H1 (cell line): ENCODE measurements at regions not wholly inside any gene's neighbourhood (a gene's known extent, or its start where the extent isn't known, plus 50 kb on each side); places are given as distances from the start of the nearest gene placed in this dataset.

Experiments used
- CTCF ChIA-PET: fragments of 300-600 bp; sonication (Branson Sonifier 250); formaldehyde crosslinking; loops from one replicate; lab custom pipeline; 2021; ENCODE audit not compliant: partially characterized antibody; lab: Charles Lee
- POLR2A ChIA-PET: fragments of 300-600 bp; sonication (Branson Sonifier 250); formaldehyde crosslinking; loops from one replicate; lab custom pipeline; 2021; ENCODE audit warnings: inconsistent platforms; ENCODE audit not compliant: partially characterized antibody; lab: Charles Lee
- DNase-seq, 2 experiments: peaks; one replicate each; pipeline versions ENCODE4 v3.0.0 to v3.0.0-alpha.2; 2010 to 2022; ENCODE audit warnings: low spot score in 2 of 2, low read depth in 1 of 2, mixed read lengths in 1 of 2
- FAIRE-seq: peaks from 2 replicates; lab custom pipeline; 2011; peaks lifted over from hg19 to GRCh38; lab: Jason Lieb, UNC
- H2AFZ ChIP-seq: 2 replicates; pipeline ENCODE4 v1.8.1; 2012; ENCODE audit warnings: low read length, inconsistent platforms
- H2AK5ac ChIP-seq: 2 replicates; pipeline ENCODE4 v1.6.1; 2013; ENCODE audit warnings: low read depth, low read length
- H2BK120ac ChIP-seq: replicated peaks from 2 replicates; pipeline ENCODE3; 2013; ENCODE audit warnings: low read depth, low read length, inconsistent platforms
- H2BK12ac ChIP-seq: 2 replicates; pipeline ENCODE4 v1.6.1; 2013; ENCODE audit warnings: low read depth, low read length
- H2BK15ac ChIP-seq: 2 replicates; pipeline ENCODE4 v1.6.1; 2013; ENCODE audit warnings: low read length
- H2BK20ac ChIP-seq: 2 replicates; pipeline ENCODE4 v1.6.1; 2013; ENCODE audit warnings: low read length
- H2BK5ac ChIP-seq: 2 replicates; pipeline ENCODE4 v1.6.1; 2013; ENCODE audit warnings: low read depth, low read length
- H3K14ac ChIP-seq: 2 replicates; pipeline ENCODE4 v1.6.1; 2013; ENCODE audit warnings: inconsistent platforms; ENCODE audit not compliant: insufficient read length
- H3K18ac ChIP-seq: 2 replicates; pipeline ENCODE4 v1.6.1; 2013; ENCODE audit warnings: low read length; ENCODE audit errors: extremely low read depth
- H3K23ac ChIP-seq: 2 replicates; pipeline ENCODE4 v1.6.1; 2013; ENCODE audit warnings: inconsistent platforms; ENCODE audit not compliant: insufficient read length
- H3K23me2 ChIP-seq: 2 replicates; pipeline ENCODE4 v1.6.1; 2013; ENCODE audit warnings: low read depth, low read length
- H3K27ac ChIP-seq: 2 replicates; pipeline ENCODE4 v1.6.1; 2011; ENCODE audit warnings: low read depth, low read length, inconsistent platforms
- H3K27me3 ChIP-seq, 4 experiments: replicated peaks in 1 of 4; 1 replicate in 1 of 4; 2 replicates in 3 of 4; pipeline versions ENCODE4 v1.6.1 to v1.8.1; 2011 to 2013; ENCODE audit warnings: low read length in 3 of 4, mild to moderate bottlenecking in 3 of 4, inconsistent platforms in 2 of 4, mixed read lengths in 2 of 4, moderate library complexity in 1 of 4; ENCODE audit not compliant: control insufficient read depth in 3 of 4, insufficient read depth in 3 of 4; ENCODE audit errors: extremely low read depth in 1 of 4
- H3K36me3 ChIP-seq, 4 experiments: 2 replicates each; pipeline versions ENCODE4 v1.6.1 to v1.8.1; 2011 to 2013; ENCODE audit warnings: mild to moderate bottlenecking in 4 of 4, low read length in 3 of 4, moderate library complexity in 2 of 4, control low read depth in 1 of 4, inconsistent platforms in 1 of 4; ENCODE audit not compliant: insufficient read depth in 4 of 4, control insufficient read depth in 2 of 4
- H3K4ac ChIP-seq: replicated peaks from 2 replicates; pipeline ENCODE3; 2013; ENCODE audit warnings: low read length, low read depth, mixed read lengths, inconsistent platforms; ENCODE audit not compliant: insufficient read length
- H3K4me1 ChIP-seq, 4 experiments: replicated peaks in 1 of 4; 1 replicate in 1 of 4; 2 replicates in 3 of 4; pipeline versions ENCODE4 v1.6.1 to v1.8.1; 2011 to 2013; ENCODE audit warnings: low read length in 3 of 4, inconsistent platforms in 2 of 4, mixed read lengths in 1 of 4; ENCODE audit not compliant: insufficient read depth in 4 of 4, control insufficient read depth in 3 of 4
- H3K4me2 ChIP-seq, 2 experiments: 2 replicates each; pipeline versions ENCODE4 v1.6.1 to v1.8.1; 2011 to 2013; ENCODE audit warnings: low read depth in 2 of 2, low read length in 2 of 2, control low read depth in 1 of 2, inconsistent platforms in 1 of 2, mild to moderate bottlenecking in 1 of 2; ENCODE audit not compliant: insufficient read depth in 1 of 2
- H3K4me3 ChIP-seq, 4 experiments: fragments of 200-600, 300-600 bp in 1 of 4; sonication (generic), shearing (Covaris generic), sonication (Bioruptor Twin) in 1 of 4; 2 replicates each; pipeline versions ENCODE4 v1.5.1 to v1.8.1; 2011 to 2016; ENCODE audit warnings: low read length in 4 of 4, low read depth in 3 of 4, control low read depth in 2 of 4, inconsistent platforms in 2 of 4, mild to moderate bottlenecking in 2 of 4, mixed read lengths in 1 of 4, moderate library complexity in 1 of 4; ENCODE audit not compliant: insufficient read depth in 2 of 4; ENCODE audit errors: extremely low read depth in 1 of 4
- H3K56ac ChIP-seq: replicated peaks from 2 replicates; pipeline ENCODE3; 2013; ENCODE audit warnings: low read depth, mild to moderate bottlenecking, mixed read lengths, low read length, inconsistent platforms; ENCODE audit not compliant: insufficient read length
- H3K79me1 ChIP-seq: 2 replicates; pipeline ENCODE4 v1.6.1; 2013; ENCODE audit warnings: low read depth, low read length, control low read depth
- H3K79me2 ChIP-seq, 2 experiments: 2 replicates each; pipeline versions ENCODE4 v1.6.1 to v1.8.1; 2012 to 2013; ENCODE audit warnings: low read length in 2 of 2, mild to moderate bottlenecking in 2 of 2, inconsistent platforms in 1 of 2; ENCODE audit not compliant: insufficient read depth in 2 of 2, control insufficient read depth in 1 of 2
- H3K9ac ChIP-seq, 4 experiments: replicated peaks in 1 of 4; 1 replicate in 1 of 4; 2 replicates in 3 of 4; pipeline versions ENCODE4 v1.6.1 to v1.8.1; 2011 to 2013; ENCODE audit warnings: low read depth in 3 of 4, low read length in 3 of 4, control low read depth in 2 of 4, mild to moderate bottlenecking in 2 of 4, moderate library complexity in 2 of 4, inconsistent platforms in 1 of 4; ENCODE audit errors: extremely low read depth in 1 of 4
- H3K9me3 ChIP-seq, 2 experiments: 2 replicates each; pipeline versions ENCODE4 v1.6.1 to v1.8.1; 2012 to 2013; ENCODE audit warnings: mild to moderate bottlenecking in 2 of 2, moderate library complexity in 2 of 2, control low read depth in 1 of 2, inconsistent platforms in 1 of 2, low read depth in 1 of 2, low read length in 1 of 2, mixed read lengths in 1 of 2; ENCODE audit not compliant: insufficient read depth in 2 of 2
- H4K20me1 ChIP-seq, 2 experiments: replicated peaks in 1 of 2; 2 replicates each; pipeline versions ENCODE3 to v1.8.1; 2011 to 2013; ENCODE audit warnings: inconsistent platforms in 2 of 2, low read length in 2 of 2, mild to moderate bottlenecking in 1 of 2; ENCODE audit not compliant: insufficient read depth in 2 of 2, control insufficient read depth in 1 of 2
- H4K5ac ChIP-seq: 2 replicates; pipeline ENCODE4 v1.6.1; 2013; ENCODE audit warnings: low read length, low read depth, mixed read lengths, inconsistent platforms; ENCODE audit not compliant: insufficient read length
- H4K8ac ChIP-seq: 2 replicates; pipeline ENCODE4 v1.8.0; 2013; ENCODE audit warnings: mild to moderate bottlenecking, moderate library complexity, low read length, inconsistent platforms; ENCODE audit not compliant: insufficient read depth; ENCODE audit errors: extremely low read depth
- H4K91ac ChIP-seq: replicated peaks from 2 replicates; pipeline ENCODE3; 2013; ENCODE audit warnings: low read length, mixed read lengths, inconsistent platforms; ENCODE audit not compliant: insufficient read length
- CBX8 ChIP-seq: fragments of 300-800, 300-1000 bp; sonication (generic); IDR thresholded peaks from 2 replicates; pipeline ENCODE4 v1.7.1; 2016; ENCODE audit warnings: low read depth, low read length, borderline replicate concordance
- EP300 ChIP-seq, 2 experiments: IDR thresholded peaks; 1 replicate in 1 of 2; 2 replicates in 1 of 2; pipeline ENCODE4 v1.6.1; 2011 to 2012; ENCODE audit warnings: low read depth in 2 of 2, low read length in 2 of 2, mild to moderate bottlenecking in 2 of 2, borderline replicate concordance in 1 of 2, inconsistent platforms in 1 of 2, moderate library complexity in 1 of 2
- NANOG ChIP-seq: IDR thresholded peaks from 2 replicates; pipeline ENCODE4 v1.6.1; 2011; ENCODE audit warnings: low read length, low read depth, mild to moderate bottlenecking, inconsistent platforms; ENCODE audit not compliant: insufficient read depth, poor library complexity, severe bottlenecking
- POLR2AphosphoS5 ChIP-seq: IDR thresholded peaks from 2 replicates; pipeline ENCODE4 v1.6.1; 2011; ENCODE audit warnings: low read depth, low read length
- POU5F1 ChIP-seq: IDR thresholded peaks from 2 replicates; pipeline ENCODE4 v1.6.1; 2011; ENCODE audit warnings: low read depth, mild to moderate bottlenecking, low read length, moderate library complexity
- SIRT6 ChIP-seq: IDR thresholded peaks from one replicate; pipeline ENCODE4 v1.7.1; 2012; ENCODE audit warnings: low read length, inconsistent platforms
- SIX5 ChIP-seq: IDR thresholded peaks from 2 replicates; pipeline ENCODE4 v1.6.1; 2011; ENCODE audit warnings: mild to moderate bottlenecking, low read depth, low read length
- SP4 ChIP-seq: IDR thresholded peaks from 2 replicates; pipeline ENCODE4 v1.6.1; 2012; ENCODE audit warnings: low read length, inconsistent platforms
- TAF1 ChIP-seq: IDR thresholded peaks from 2 replicates; pipeline ENCODE4 v1.6.1; 2011; ENCODE audit warnings: mild to moderate bottlenecking, low read depth, low read length
- TBP ChIP-seq: IDR thresholded peaks from 2 replicates; pipeline ENCODE4 v1.6.1; 2011; ENCODE audit warnings: low read depth, low read length, improper control_type of control experiment
- WGBS, 2 experiments: shearing (Covaris generic) in 1 of 2; methylation state at CpG; one replicate each; pipeline versions ENCODE4 v1.1.6 to v1.1.7; 2013 to 2015; ENCODE audit warnings: low lambda C conversion rate in 2 of 2, mixed read lengths in 2 of 2, inconsistent platforms in 1 of 2, low coverage in 1 of 2, missing lambda C conversion rate in 1 of 2; ENCODE audit not compliant: insufficient replicate concordance in 2 of 2, insufficient coverage in 1 of 2, insufficient read length in 1 of 2; ENCODE audit errors: extremely low coverage in 1 of 2, missing lambda C conversion rate in 1 of 2; 5-methylcytosine and 5-hydroxymethylcytosine counted together
- TF ChIP-seq, protein P1 (sequence below): IDR thresholded peaks from 2 replicates; pipeline ENCODE4 v1.6.1; 2011; ENCODE audit warnings: low read depth, mild to moderate bottlenecking, low read length; ENCODE audit not compliant: insufficient read depth
- TF ChIP-seq, protein P2 (sequence below): IDR thresholded peaks from 2 replicates; pipeline ENCODE4 v1.6.1; 2012; ENCODE audit warnings: low read length, inconsistent platforms

- no peak overlapping the region for H3K4me2 ChIP-seq
- peak overlapping the region; percentile 27 for H4K91ac ChIP-seq
- no peaks in the 10 kb centered on the region for H3K9me3 ChIP-seq
- 88% methylated on average over 2 of the region's 2 CpGs; no CpG with 5 or more reads in 1 of the 2 experiments for WGBS, 2 experiments
- H2AK5ac ChIP-seq = no peak overlapping the region
- H3K23me2 ChIP-seq = no peaks in the 10 kb centered on the region
- no peak for FAIRE-seq
- no peaks in the 10 kb centered on the region for H3K36me3 ChIP-seq
- POLR2A ChIA-PET = no interaction called here
- no peak overlapping the region for H3K4me3 ChIP-seq
- H2BK15ac ChIP-seq = no peak overlapping the region
- H2BK5ac ChIP-seq = 0 out of 2 replicates have a peak overlapping the region, but pooled peaks have one; percentile 27
- H3K18ac ChIP-seq = peak overlapping the region; percentile 28; the same call in 1 of the 2 replicates
- no peak overlapping the region for H3K23ac ChIP-seq
- no peak overlapping the region for H4K8ac ChIP-seq
- H3K79me2 ChIP-seq = no peaks in the 10 kb centered on the region
- CTCF ChIA-PET = interaction anchor here (1.0 to 3.2 kb wide), 5 partner anchors 11 to 158 kb away, joined by 3 to 9 read pairs (median 5); no protein-coding TSS in a partner anchor
- H3K27me3 ChIP-seq = no peaks in the 10 kb centered on the region
- H3K4ac ChIP-seq = no peak overlapping the region
- no peak overlapping the region for H2BK20ac ChIP-seq
- no peak overlapping the region for H3K27ac ChIP-seq
- H3K14ac ChIP-seq = no peak overlapping the region
- no peaks in the 10 kb centered on the region for H4K20me1 ChIP-seq
- no peak overlapping the region for H4K5ac ChIP-seq
- H3K4me1 ChIP-seq = peaks cover 0 to 9% (median under 1%) of the 10 kb centered on the region in 4 experiments; a peak in 4 of 7 replicates
- H3K56ac ChIP-seq = no peak overlapping the region
- no peak overlapping the region for H3K9ac ChIP-seq
- no peaks in the 10 kb centered on the region for H3K79me1 ChIP-seq
- H2AFZ ChIP-seq = no peak overlapping the region
- no peak overlapping the region; the same call in 1 of the 2 replicates for H2BK12ac ChIP-seq
- DNase-seq = no peak
- no peak overlapping the region for H2BK120ac ChIP-seq
- TF ChIP-seq TAF1 (no peak), SIX5 (no peak), CBX8 (no peak), SIRT6 (no peak), NANOG (no peak), POU5F1 (no peak), TBP (no peak), EP300 (IDR thresholded peaks at IDR 0.05; ENCODE audit: borderline replicate concordance in 1 of 2, low read depth in 2 of 2, low read length in 2 of 2) (no peak), SP4 (no peak), POLR2AphosphoS5 (no peak)
- TF ChIP-seq, protein P1, sequence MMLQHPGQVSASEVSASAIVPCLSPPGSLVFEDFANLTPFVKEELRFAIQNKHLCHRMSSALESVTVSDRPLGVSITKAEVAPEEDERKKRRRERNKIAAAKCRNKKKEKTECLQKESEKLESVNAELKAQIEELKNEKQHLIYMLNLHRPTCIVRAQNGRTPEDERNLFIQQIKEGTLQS = no peak
- TF ChIP-seq, protein P2, sequence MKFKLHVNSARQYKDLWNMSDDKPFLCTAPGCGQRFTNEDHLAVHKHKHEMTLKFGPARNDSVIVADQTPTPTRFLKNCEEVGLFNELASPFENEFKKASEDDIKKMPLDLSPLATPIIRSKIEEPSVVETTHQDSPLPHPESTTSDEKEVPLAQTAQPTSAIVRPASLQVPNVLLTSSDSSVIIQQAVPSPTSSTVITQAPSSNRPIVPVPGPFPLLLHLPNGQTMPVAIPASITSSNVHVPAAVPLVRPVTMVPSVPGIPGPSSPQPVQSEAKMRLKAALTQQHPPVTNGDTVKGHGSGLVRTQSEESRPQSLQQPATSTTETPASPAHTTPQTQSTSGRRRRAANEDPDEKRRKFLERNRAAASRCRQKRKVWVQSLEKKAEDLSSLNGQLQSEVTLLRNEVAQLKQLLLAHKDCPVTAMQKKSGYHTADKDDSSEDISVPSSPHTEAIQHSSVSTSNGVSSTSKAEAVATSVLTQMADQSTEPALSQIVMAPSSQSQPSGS = no peak
- TF ChIP-seq, all 59 proteins: peak for 0
Measured at GRCh38 chr4:140211693-140212092, 57.7 kb upstream of the MAML3 start.
